GM12865 (cell line): ENCODE measurements at regions not wholly inside any gene's neighbourhood (a gene's known extent, or its start where the extent isn't known, plus 50 kb on each side); places are given as distances from the start of the nearest gene placed in this dataset.
A peak's percentile ranks its signal among the peaks of the same experiment; 100 is the strongest.

Experiments
- DNase-seq: peaks from one replicate; pipeline ENCODE4 v3.0.0; 2010; ENCODE audit warnings: low read depth
- H3K4me3 ChIP-seq: 2 replicates; pipeline ENCODE4 v1.5.1; 2011; ENCODE audit warnings: mild to moderate bottlenecking, low read depth, low read length, control low read depth
- TF ChIP-seq, protein P1 (sequence below): IDR thresholded peaks from 2 replicates; pipeline ENCODE4 v1.5.1; 2011; ENCODE audit warnings: low read length, control low read depth, low read depth, inconsistent platforms; ENCODE audit not compliant: insufficient read depth; ENCODE audit errors: missing control alignments

DNA sequence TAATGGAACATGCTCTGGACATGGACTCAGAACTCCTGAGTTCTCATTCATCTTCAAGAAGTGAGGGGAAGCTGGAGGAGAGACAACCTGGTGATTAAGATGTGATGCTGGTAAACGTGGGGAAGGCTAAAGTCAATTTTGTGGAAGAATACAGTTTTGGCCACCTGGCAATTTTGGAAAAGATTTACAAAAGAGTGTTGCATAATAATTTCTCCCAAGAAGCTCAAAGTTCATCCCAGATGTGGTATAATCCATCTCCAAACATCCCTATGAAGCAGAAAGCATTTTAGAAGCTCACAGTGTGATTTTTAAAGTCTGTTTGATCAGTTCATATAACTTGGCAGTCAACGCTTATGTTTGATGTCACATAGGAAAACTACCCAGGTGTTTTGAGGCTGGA is 208.7 kb downstream of the LMX1A start:
- no peak for DNase-seq
- no peak overlapping the region for H3K4me3 ChIP-seq
- TF ChIP-seq, protein P1, sequence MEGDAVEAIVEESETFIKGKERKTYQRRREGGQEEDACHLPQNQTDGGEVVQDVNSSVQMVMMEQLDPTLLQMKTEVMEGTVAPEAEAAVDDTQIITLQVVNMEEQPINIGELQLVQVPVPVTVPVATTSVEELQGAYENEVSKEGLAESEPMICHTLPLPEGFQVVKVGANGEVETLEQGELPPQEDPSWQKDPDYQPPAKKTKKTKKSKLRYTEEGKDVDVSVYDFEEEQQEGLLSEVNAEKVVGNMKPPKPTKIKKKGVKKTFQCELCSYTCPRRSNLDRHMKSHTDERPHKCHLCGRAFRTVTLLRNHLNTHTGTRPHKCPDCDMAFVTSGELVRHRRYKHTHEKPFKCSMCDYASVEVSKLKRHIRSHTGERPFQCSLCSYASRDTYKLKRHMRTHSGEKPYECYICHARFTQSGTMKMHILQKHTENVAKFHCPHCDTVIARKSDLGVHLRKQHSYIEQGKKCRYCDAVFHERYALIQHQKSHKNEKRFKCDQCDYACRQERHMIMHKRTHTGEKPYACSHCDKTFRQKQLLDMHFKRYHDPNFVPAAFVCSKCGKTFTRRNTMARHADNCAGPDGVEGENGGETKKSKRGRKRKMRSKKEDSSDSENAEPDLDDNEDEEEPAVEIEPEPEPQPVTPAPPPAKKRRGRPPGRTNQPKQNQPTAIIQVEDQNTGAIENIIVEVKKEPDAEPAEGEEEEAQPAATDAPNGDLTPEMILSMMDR = no peak

DNA sequence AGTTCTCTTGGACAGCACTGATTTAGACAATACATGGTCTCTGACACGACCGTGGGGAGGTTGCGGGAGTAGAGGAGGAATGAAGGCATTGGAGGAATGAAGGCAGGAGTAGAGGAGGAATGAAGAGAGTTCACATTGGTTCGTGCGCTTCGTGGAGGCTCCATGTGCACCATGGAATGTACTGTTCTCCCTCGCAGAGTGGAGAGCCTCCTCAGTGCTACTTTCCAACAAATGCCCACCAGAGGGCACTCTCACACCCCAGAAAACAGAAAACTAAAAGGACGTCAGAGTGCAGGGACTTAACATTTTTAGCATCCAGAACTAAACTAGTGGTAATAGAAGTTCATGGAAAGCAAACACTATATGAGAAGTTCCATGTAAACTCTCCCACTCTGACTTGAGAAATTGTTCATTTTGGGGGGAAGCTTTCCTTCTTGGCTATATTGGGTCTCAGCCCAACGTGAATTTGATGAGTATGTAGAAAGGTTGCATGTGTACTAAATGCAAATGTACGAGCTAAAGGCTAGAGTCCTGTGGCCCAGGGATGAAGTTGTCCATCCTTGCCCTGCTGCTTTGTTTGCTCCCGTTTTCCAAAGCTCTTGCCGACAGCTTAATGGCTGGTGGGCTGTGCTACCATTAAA is 211.6 kb downstream of the LMX1A start:
- DNase-seq = peak; percentile 43
- TF ChIP-seq, protein P1 = peak; percentile 79
- no peak overlapping the region for H3K4me3 ChIP-seq

DNA sequence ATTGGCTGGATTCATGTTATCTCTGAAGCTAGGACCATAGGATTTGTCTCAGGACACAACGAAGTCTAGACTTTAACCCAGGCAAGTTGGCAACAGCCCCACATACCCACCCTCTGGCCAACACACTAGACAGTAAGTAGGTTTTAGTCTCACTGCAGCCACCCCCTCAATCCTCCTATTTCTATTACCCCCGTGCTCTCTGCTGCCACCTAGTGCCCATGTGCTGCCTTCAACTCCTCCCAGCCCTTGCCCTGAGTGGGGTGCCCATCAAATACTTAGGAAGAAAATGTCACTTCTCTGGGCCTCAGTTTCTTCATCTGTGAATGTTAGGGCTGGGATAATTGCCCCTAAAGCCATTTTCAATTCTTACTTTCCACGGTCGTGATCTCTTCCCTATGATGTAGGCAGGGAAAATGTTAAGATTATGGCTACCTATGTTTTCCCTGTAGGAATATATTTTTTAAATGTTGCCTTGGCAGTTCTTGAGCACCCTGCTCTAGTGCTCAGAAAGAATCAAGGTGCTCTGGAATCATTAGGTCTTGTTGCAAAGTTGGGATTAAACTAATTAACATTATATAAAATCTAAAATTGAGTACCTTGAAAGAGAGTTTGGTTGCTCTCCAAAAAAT is 213.0 kb downstream of the LMX1A start:
- H3K4me3 ChIP-seq = no peak overlapping the region
- TF ChIP-seq, protein P1 = peak; percentile 66
- peak; percentile 26 for DNase-seq

DNA sequence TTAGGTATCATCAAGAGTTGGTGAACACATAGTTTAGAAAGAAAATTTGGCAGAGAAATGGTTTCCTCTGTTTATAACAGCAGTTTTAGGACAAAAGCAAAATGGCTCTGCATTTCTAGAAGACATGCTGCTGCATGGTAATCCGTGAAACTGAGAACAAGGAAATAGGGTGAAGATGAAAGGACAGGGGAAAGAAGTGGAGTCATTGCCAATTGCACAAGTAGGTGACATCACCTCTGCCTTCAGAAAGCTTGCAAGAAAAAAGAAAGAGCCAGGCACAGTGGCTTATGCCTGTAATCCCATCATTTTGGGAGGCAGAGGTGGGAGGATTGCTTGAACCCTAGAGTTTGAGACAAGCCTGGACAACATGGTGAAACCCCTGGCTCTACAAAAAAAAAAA is 217.6 kb downstream of the LMX1A start:
- H3K4me3 ChIP-seq = no peak overlapping the region
- TF ChIP-seq, protein P1 = no peak
- no peak for DNase-seq

DNA sequence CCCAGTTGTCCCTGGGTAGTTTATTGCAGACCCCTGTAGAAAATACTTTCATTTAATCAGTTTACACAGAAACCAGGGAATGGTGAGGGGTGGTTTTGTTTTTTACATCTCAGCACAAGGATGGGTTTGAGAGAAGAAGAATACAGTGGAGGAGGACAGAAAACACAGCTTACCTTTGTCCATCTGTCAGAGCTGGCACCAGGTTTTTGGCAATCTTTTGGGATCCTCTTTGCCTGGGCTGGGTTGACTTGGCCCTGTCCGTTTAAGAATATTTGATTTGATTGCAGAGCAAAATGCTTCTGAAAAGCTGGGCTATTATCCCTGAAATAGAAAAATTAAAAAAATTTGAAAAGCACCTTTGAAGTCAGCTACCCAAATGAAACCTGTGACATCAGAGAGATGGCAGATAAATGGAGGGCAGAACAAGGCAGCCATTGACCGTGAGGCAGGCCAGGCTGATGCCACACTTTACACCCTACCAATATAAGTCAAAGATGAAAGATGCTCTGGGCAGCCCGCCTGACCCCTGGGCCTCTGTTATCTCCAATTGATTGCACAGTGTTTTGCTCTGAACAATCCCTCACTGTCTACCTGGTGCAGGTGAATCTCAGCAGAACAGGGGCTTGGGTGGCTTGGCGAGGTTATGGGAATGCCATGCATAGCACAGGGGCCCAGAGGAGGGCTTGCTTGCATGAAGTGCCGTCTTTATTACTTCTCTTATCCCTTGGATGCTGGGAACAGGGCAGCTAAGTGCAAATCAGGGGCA is 218.8 kb downstream of the LMX1A start:
- no peak overlapping the region for H3K4me3 ChIP-seq
- TF ChIP-seq, protein P1 = no peak
- no peak for DNase-seq

DNA sequence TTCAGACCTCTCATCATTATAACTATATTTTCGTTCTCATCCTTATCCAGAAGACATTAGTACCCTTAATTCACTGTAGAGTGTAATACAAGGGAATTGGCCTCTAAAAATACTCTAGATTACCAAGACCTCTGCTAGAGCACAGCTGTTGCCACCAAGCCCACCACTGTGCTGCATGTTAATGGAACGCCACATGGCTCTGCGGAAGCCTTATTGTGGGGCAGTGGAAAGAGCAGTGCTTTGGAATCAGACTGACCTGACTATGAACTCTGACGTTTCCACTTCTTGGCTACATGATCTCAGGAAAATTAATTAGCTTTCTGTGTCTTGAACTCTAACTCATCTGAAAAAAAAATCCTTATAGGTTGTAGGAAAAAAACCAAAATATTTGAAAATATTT is 222.1 kb downstream of the LMX1A start:
- no peak for DNase-seq
- TF ChIP-seq, protein P1 = no peak
- no peak overlapping the region for H3K4me3 ChIP-seq
